IMR-90 (cell line): ENCODE measurements at regions not wholly inside any gene's neighbourhood (a gene's known extent, or its start where the extent isn't known, plus 50 kb on each side); places are given as distances from the start of the nearest gene placed in this dataset.

Experiments
- ATAC-seq: fragments of 200-7000 bp; cut with Tn5 transposase; 2 replicates; pipeline ENCODE4 v1.9.1; 2020; ENCODE audit warnings: low read depth, mild to moderate bottlenecking, moderate library complexity
- BruUV-seq: library from RNA; stranded (reverse); fragments of 400-500 nt; replicated peaks from 2 replicates; lab custom pipeline; 2021; lab: Mats Ljungman, UMichigan
- CTCF ChIA-PET: fragments of 300-600 bp; formaldehyde crosslinking; extraction: SDS; loops from one replicate; lab custom pipeline; 2021; ENCODE audit warnings: antibody characterized with exemption; lab: Yijun Ruan, JAX
- POLR2A ChIA-PET: fragments of 300-600 bp; sonication (Branson Sonifier 250); formaldehyde crosslinking; loops from one replicate; lab custom pipeline; 2022; ENCODE audit warnings: antibody characterized with exemption; ENCODE audit not compliant: unreplicated experiment; lab: Charles Lee
- DNase-seq: peaks from one replicate; pipeline ENCODE4 v3.0.0; 2013
- H2AFZ ChIP-seq: replicated peaks from 2 replicates; pipeline ENCODE3; 2013; ENCODE audit warnings: low read length, mild to moderate bottlenecking; ENCODE audit not compliant: poor library complexity
- H2AK5ac ChIP-seq: 2 replicates; pipeline ENCODE4 v1.6.1; 2013; ENCODE audit warnings: low read depth, low read length, inconsistent platforms
- H2AK9ac ChIP-seq: replicated peaks from 2 replicates; pipeline ENCODE3; 2013; ENCODE audit warnings: mild to moderate bottlenecking, low read depth, low read length, moderate library complexity; ENCODE audit not compliant: poor library complexity
- H2BK120ac ChIP-seq: 2 replicates; pipeline ENCODE4 v1.6.1; 2013; ENCODE audit warnings: low read depth, low read length, inconsistent platforms
- H2BK15ac ChIP-seq: 3 replicates; pipeline ENCODE4 v1.6.1; 2013; ENCODE audit warnings: low read depth, low read length, inconsistent platforms
- H2BK20ac ChIP-seq: 2 replicates; pipeline ENCODE4 v1.6.1; 2013; ENCODE audit warnings: low read depth, mild to moderate bottlenecking, inconsistent platforms, low read length, moderate library complexity
- H2BK5ac ChIP-seq: 2 replicates; pipeline ENCODE4 v1.6.1; 2013; ENCODE audit warnings: mild to moderate bottlenecking, low read depth, low read length, inconsistent platforms; ENCODE audit not compliant: poor library complexity, severe bottlenecking
- H3K14ac ChIP-seq: replicated peaks from 2 replicates; pipeline ENCODE4 v1.6.1; 2013; ENCODE audit warnings: low read depth, low read length, inconsistent platforms
- H3K18ac ChIP-seq: 2 replicates; pipeline ENCODE4 v1.6.1; 2013; ENCODE audit warnings: low read depth, low read length, control low read depth
- H3K23ac ChIP-seq: 2 replicates; pipeline ENCODE4 v1.6.1; 2013; ENCODE audit warnings: low read depth, low read length, inconsistent platforms
- H3K27ac ChIP-seq: 2 replicates; pipeline ENCODE4 v1.5.1; 2013; ENCODE audit warnings: mild to moderate bottlenecking, control low read depth, low read length; ENCODE audit not compliant: insufficient read depth
- H3K27me3 ChIP-seq: 2 replicates; pipeline ENCODE4 v1.6.1; 2013; ENCODE audit warnings: low read length; ENCODE audit not compliant: control insufficient read depth, insufficient read depth
- H3K36me3 ChIP-seq: 2 replicates; pipeline ENCODE4 v1.6.1; 2013; ENCODE audit warnings: low read length, mixed read lengths; ENCODE audit not compliant: control insufficient read depth, insufficient read depth
- H3K4ac ChIP-seq: 2 replicates; pipeline ENCODE4 v1.6.1; 2013; ENCODE audit warnings: low read depth, low read length, inconsistent platforms
- H3K4me1 ChIP-seq: 2 replicates; pipeline ENCODE4 v1.6.1; 2013; ENCODE audit warnings: low read length, mixed read lengths; ENCODE audit not compliant: control insufficient read depth, insufficient read depth
- H3K4me2 ChIP-seq: 2 replicates; pipeline ENCODE4 v1.6.1; 2013; ENCODE audit warnings: low read depth, mild to moderate bottlenecking, control low read depth, low read length, moderate library complexity
- H3K4me3 ChIP-seq: 2 replicates; pipeline ENCODE4 v1.5.1; 2013; ENCODE audit warnings: low read depth, mild to moderate bottlenecking, control low read depth, low read length, moderate library complexity; ENCODE audit not compliant: insufficient read depth
- H3K56ac ChIP-seq: 2 replicates; pipeline ENCODE4 v1.6.1; 2013; ENCODE audit warnings: low read length, inconsistent platforms; ENCODE audit not compliant: insufficient read depth; ENCODE audit errors: extremely low read depth
- H3K79me1 ChIP-seq, 2 experiments: 2 replicates each; pipeline ENCODE4 v1.6.1; 2013; ENCODE audit warnings: low read length in 2 of 2, inconsistent platforms in 1 of 2, low read depth in 1 of 2
- H3K9ac ChIP-seq: 2 replicates; pipeline ENCODE4 v1.6.1; 2013; ENCODE audit warnings: low read depth, low read length, control low read depth
- H3K9me1 ChIP-seq: 2 replicates; pipeline ENCODE4 v1.6.1; 2013; ENCODE audit warnings: low read length, inconsistent platforms; ENCODE audit not compliant: insufficient read depth
- H3K9me3 ChIP-seq: 2 replicates; pipeline ENCODE4 v1.6.1; 2013; ENCODE audit warnings: low read length; ENCODE audit not compliant: control insufficient read depth, insufficient read depth
- H4K20me1 ChIP-seq: 2 replicates; pipeline ENCODE4 v1.6.1; 2013; ENCODE audit warnings: low read length, inconsistent platforms; ENCODE audit not compliant: insufficient read depth
- H4K5ac ChIP-seq: 2 replicates; pipeline ENCODE4 v1.6.1; 2013; ENCODE audit warnings: mild to moderate bottlenecking, low read depth, low read length, control low read depth
- H4K8ac ChIP-seq, 2 experiments: 2 replicates each; pipeline ENCODE4 v1.6.1; 2013; ENCODE audit warnings: low read depth in 2 of 2, low read length in 2 of 2, control low read depth in 1 of 2, inconsistent platforms in 1 of 2
- H4K91ac ChIP-seq: 2 replicates; pipeline ENCODE4 v1.6.1; 2013; ENCODE audit warnings: low read depth, low read length, inconsistent platforms; ENCODE audit not compliant: insufficient read depth
- CEBPB ChIP-seq: IDR thresholded peaks from 2 replicates; pipeline ENCODE4 v1.6.1; 2012; ENCODE audit warnings: low read depth, low read length, improper control_type of control experiment
- CHD1 ChIP-seq: IDR thresholded peaks from 2 replicates; pipeline ENCODE4 v1.6.1; 2012; ENCODE audit warnings: low read depth, low read length, improper control_type of control experiment
- CTCF ChIP-seq: conservative IDR thresholded peaks from 2 replicates; pipeline ENCODE4 v1.5.1; 2012; ENCODE audit warnings: mild to moderate bottlenecking, low read depth, low read length, improper control_type of control experiment
- ELK1 ChIP-seq: fragments of 150-350 bp; IDR thresholded peaks from 2 replicates; pipeline ENCODE4 v1.6.1; 2016; ENCODE audit warnings: low read depth, mild to moderate bottlenecking, low read length, moderate library complexity, borderline replicate concordance
- FOS ChIP-seq: fragments of 150-350 bp; IDR thresholded peaks from 2 replicates; pipeline ENCODE4 v1.6.1; 2016; ENCODE audit warnings: low read depth, low read length
- MAZ ChIP-seq: IDR thresholded peaks from 2 replicates; pipeline ENCODE4 v1.6.1; 2012; ENCODE audit warnings: low read depth, mild to moderate bottlenecking, low read length, improper control_type of control experiment, moderate library complexity, borderline replicate concordance
- MXI1 ChIP-seq: IDR thresholded peaks from 2 replicates; pipeline ENCODE4 v1.6.1; 2012; ENCODE audit warnings: low read depth, mild to moderate bottlenecking, low read length, moderate library complexity, borderline replicate concordance
- NFE2L2 ChIP-seq: fragments of 150-350 bp; IDR thresholded peaks from 2 replicates; pipeline ENCODE4 v1.6.1; 2016; ENCODE audit warnings: low read depth, mild to moderate bottlenecking, low read length
- POLR2A ChIP-seq: IDR thresholded peaks from 2 replicates; pipeline ENCODE4 v1.6.1; 2012; ENCODE audit warnings: mild to moderate bottlenecking, low read depth, low read length
- RAD21 ChIP-seq: IDR thresholded peaks from 2 replicates; pipeline ENCODE4 v1.6.1; 2012; ENCODE audit warnings: low read length, improper control_type of control experiment
- RCOR1 ChIP-seq: IDR thresholded peaks from 2 replicates; pipeline ENCODE4 v1.6.1; 2012; ENCODE audit warnings: mild to moderate bottlenecking, low read length, improper control_type of control experiment; ENCODE audit not compliant: insufficient replicate concordance
- RFX5 ChIP-seq: IDR thresholded peaks from 2 replicates; pipeline ENCODE4 v1.8.0; 2012; ENCODE audit warnings: low read depth, mild to moderate bottlenecking, low read length, moderate library complexity
- dilution Hi-C: fragments of 300-500 bp; cut with HindIII; formaldehyde crosslinking; loops from one replicate; pipeline ENCODE4 v1.14.3; 2018; ENCODE audit warnings: low sequenced_read_pairs; ENCODE audit not compliant: unreplicated experiment
- in situ Hi-C: fragments of 300-500 bp; cut with MboI; formaldehyde crosslinking; loops from 3 replicates; pipeline ENCODE4 v1.14.3; 2019; ENCODE audit warnings: low sequenced_read_pairs, inconsistent platforms, mixed read lengths
- intact Hi-C: fragments of 100-400 bp; cut with micrococcal nuclease; formaldehyde crosslinking; loops from 2 replicates; pipeline ENCODE4 v1.10.0; 2022

- H2BK5ac ChIP-seq = no peak overlapping the region
- no peaks in the 10 kb centered on the region for H3K79me1 ChIP-seq
- H3K9me3 ChIP-seq = peaks cover 3% of the 10 kb centered on the region
- no peak for ATAC-seq
- H4K91ac ChIP-seq = no peak overlapping the region
- H2AK9ac ChIP-seq = no peak overlapping the region
- no TSS peak for BruUV-seq
- H3K9me1 ChIP-seq = no peaks in the 10 kb centered on the region
- no peak overlapping the region for H3K14ac ChIP-seq
- in situ Hi-C loops (no loop called here), intact Hi-C loops (no loop called here), dilution Hi-C loops (no loop called here)
- peaks cover 16% of the 10 kb centered on the region for H3K27me3 ChIP-seq
- no peak overlapping the region for H3K27ac ChIP-seq
- no peak overlapping the region for H2AK5ac ChIP-seq
- H3K4me1 ChIP-seq = no peaks in the 10 kb centered on the region
- no peak overlapping the region for H4K5ac ChIP-seq
- no peak overlapping the region for H3K56ac ChIP-seq
- DNase-seq = no peak
- no peak overlapping the region for H2AFZ ChIP-seq
- H3K36me3 ChIP-seq = no peaks in the 10 kb centered on the region
- no peaks in the 10 kb centered on the region for H4K20me1 ChIP-seq
- ChIA-PET POLR2A (no interaction called here), CTCF (no interaction called here)
- H3K4ac ChIP-seq = no peak overlapping the region
- no peak overlapping the region for H3K18ac ChIP-seq
- H3K4me3 ChIP-seq = no peak overlapping the region
- no peak for TF ChIP-seq MXI1
- no peak for TF ChIP-seq CHD1
- no peak for TF ChIP-seq FOS
- no peak for TF ChIP-seq RFX5
- no peak for TF ChIP-seq RCOR1
- TF ChIP-seq MAZ = no peak
- no peak for TF ChIP-seq RAD21
- TF ChIP-seq CTCF = no peak
- TF ChIP-seq ELK1 = no peak
- no peak for TF ChIP-seq NFE2L2
- TF ChIP-seq POLR2A = no peak
- TF ChIP-seq CEBPB = no peak
- no peak overlapping the region for H3K4me2 ChIP-seq
- no peak overlapping the region for H3K9ac ChIP-seq
- H2BK15ac ChIP-seq = no peak overlapping the region
- H3K23ac ChIP-seq = no peak overlapping the region
- no peak overlapping the region for H4K8ac ChIP-seq
- H2BK120ac ChIP-seq = no peak overlapping the region
- no peak overlapping the region for H2BK20ac ChIP-seq
Measured at GRCh38 chr21:35751171-35751570, 309.2 kb downstream of the SETD4 start.
